ENCODE measurements at regions not wholly inside any gene's neighbourhood (a gene's known extent, or its start where the extent isn't known, plus 50 kb on each side); places are given as distances from the start of the nearest gene placed in this dataset.
A peak's percentile ranks its signal among the peaks of the same experiment; 100 is the strongest.

- TF ChIP-seq CTCF (IDR thresholded peaks at IDR 0.05; ENCODE audit: insufficient read depth, low read depth, low read length, missing control alignments), result no peak
- peak; percentile 37 for DNase-seq (ENCODE audit: low read depth)
- no peak overlapping the region for H3K4me3 ChIP-seq (ENCODE audit: low read depth, low read length)
Measured at GRCh38 chr4:138669479-138670315, 345.9 kb upstream of the NOCT start.

- no peak overlapping the region for H3K4me3 ChIP-seq (ENCODE audit: low read depth, low read length)
- no peak for TF ChIP-seq CTCF (IDR thresholded peaks at IDR 0.05; ENCODE audit: insufficient read depth, low read depth, low read length, missing control alignments)
- no peak for DNase-seq (ENCODE audit: low read depth)
Measured at GRCh38 chr4:138668309-138668708, 347.3 kb upstream of the NOCT start.

- no peak for TF ChIP-seq CTCF (IDR thresholded peaks at IDR 0.05; ENCODE audit: insufficient read depth, low read depth, low read length, missing control alignments)
Measured at GRCh38 chr4:138666366-138666765, 349.2 kb upstream of the NOCT start.

GRCh38 chr4:138665851-138666250 is 349.7 kb upstream of the NOCT start:
- TF ChIP-seq CTCF (IDR thresholded peaks at IDR 0.05; ENCODE audit: insufficient read depth, low read depth, low read length, missing control alignments), result no peak
- no peak overlapping the region for H3K4me3 ChIP-seq (ENCODE audit: low read depth, low read length)
- no peak for DNase-seq (ENCODE audit: low read depth)

More at GRCh38 chr4:138666366-138666765, 349.2 kb upstream of the NOCT start:
- no peak overlapping the region for H3K4me3 ChIP-seq (ENCODE audit: low read depth, low read length)
- DNase-seq (ENCODE audit: low read depth), result no peak

- no peak for DNase-seq (ENCODE audit: low read depth)
- no peak for TF ChIP-seq CTCF (IDR thresholded peaks at IDR 0.05; ENCODE audit: insufficient read depth, low read depth, low read length, missing control alignments)
- H3K4me3 ChIP-seq (ENCODE audit: low read depth, low read length), result no peak overlapping the region
Measured at GRCh38 chr4:138663883-138664282, 351.7 kb upstream of the NOCT start.

- no peak overlapping the region for H3K4me3 ChIP-seq (ENCODE audit: low read depth, low read length)
- no peak for DNase-seq (ENCODE audit: low read depth)
- TF ChIP-seq CTCF (IDR thresholded peaks at IDR 0.05; ENCODE audit: insufficient read depth, low read depth, low read length, missing control alignments), result no peak
Measured at GRCh38 chr4:138659812-138660316, 355.7 kb upstream of the NOCT start.
